ENCODE measurements at regions not wholly inside any gene's neighbourhood (a gene's known extent, or its start where the extent isn't known, plus 50 kb on each side); places are given as distances from the start of the nearest gene placed in this dataset.
A peak's percentile ranks its signal among the peaks of the same experiment; 100 is the strongest.

- TF ChIP-seq CTCF (IDR thresholded peaks at IDR 0.05; ENCODE audit: low read depth, low read length, missing control alignments), result peak; percentile 73
- peak; percentile 10 for DNase-seq (ENCODE audit: low read depth)
- H3K4me3 ChIP-seq (ENCODE audit: low read depth, low read length), result no peak overlapping the region
Observed at GRCh38 chr3:10738688-10739372, 77.2 kb upstream of the SLC6A11 start.

- DNase-seq (ENCODE audit: low read depth), result no peak
- TF ChIP-seq CTCF (IDR thresholded peaks at IDR 0.05; ENCODE audit: low read depth, low read length, missing control alignments), result no peak
- H3K4me3 ChIP-seq (ENCODE audit: low read depth, low read length), result no peak overlapping the region
Observed at GRCh38 chr3:10740954-10741353, 75.1 kb upstream of the SLC6A11 start.

GRCh38 chr3:10741891-10742671 is 73.9 kb upstream of the SLC6A11 start:
- no peak overlapping the region for H3K4me3 ChIP-seq (ENCODE audit: low read depth, low read length)
- DNase-seq (ENCODE audit: low read depth), result no peak
- no peak for TF ChIP-seq CTCF (IDR thresholded peaks at IDR 0.05; ENCODE audit: low read depth, low read length, missing control alignments)

GRCh38 chr3:10743366-10744097 is 72.5 kb upstream of the SLC6A11 start:
- TF ChIP-seq CTCF (IDR thresholded peaks at IDR 0.05; ENCODE audit: low read depth, low read length, missing control alignments), result no peak

GRCh38 chr3:10744098-10744465 is 71.9 kb upstream of the SLC6A11 start:
- no peak overlapping the region for H3K4me3 ChIP-seq (ENCODE audit: low read depth, low read length)
- TF ChIP-seq CTCF (IDR thresholded peaks at IDR 0.05; ENCODE audit: low read depth, low read length, missing control alignments), result peak; percentile 8
- no peak for DNase-seq (ENCODE audit: low read depth)

More at GRCh38 chr3:10743366-10744097, 72.5 kb upstream of the SLC6A11 start:
- H3K4me3 ChIP-seq (ENCODE audit: low read depth, low read length), result no peak overlapping the region
- DNase-seq (ENCODE audit: low read depth), result no peak

- TF ChIP-seq CTCF (IDR thresholded peaks at IDR 0.05; ENCODE audit: low read depth, low read length, missing control alignments), result no peak
- no peak overlapping the region for H3K4me3 ChIP-seq (ENCODE audit: low read depth, low read length)
- no peak for DNase-seq (ENCODE audit: low read depth)
Observed at GRCh38 chr3:10745392-10745791, 70.6 kb upstream of the SLC6A11 start.

Data from GM12864 (cell line).